Liver (tissue), 8 donors: ENCODE measurements at regions not wholly inside any gene's neighbourhood (a gene's known extent, or its start where the extent isn't known, plus 50 kb on each side); places are given as distances from the start of the nearest gene placed in this dataset.

Experiments used
- DNase-seq: peaks from one replicate; pipeline ENCODE4 v3.0.0-alpha.2; 2017; ENCODE audit warnings: low spot score
- H3K27ac ChIP-seq, 2 donors: one replicate each; pipeline ENCODE4 v1.7.0; 2013; ENCODE audit warnings: inconsistent platforms in 2 of 2, low read length in 2 of 2, control low read depth in 1 of 2, low read depth in 1 of 2, mild to moderate bottlenecking in 1 of 2
- H3K27me3 ChIP-seq, 4 donors: one replicate each; pipeline versions ENCODE4 v1.6.1 to v1.7.0; 2013; ENCODE audit warnings: low read length in 3 of 4, inconsistent platforms in 1 of 4, mild to moderate bottlenecking in 1 of 4, moderate library complexity in 1 of 4; ENCODE audit not compliant: control insufficient read depth in 4 of 4, insufficient read depth in 4 of 4
- H3K36me3 ChIP-seq, 4 donors: one replicate each; pipeline versions ENCODE4 v1.6.1 to v1.7.0; 2013; ENCODE audit warnings: low read length in 3 of 4, mild to moderate bottlenecking in 3 of 4, low read depth in 1 of 4, moderate library complexity in 1 of 4; ENCODE audit not compliant: control insufficient read depth in 4 of 4, insufficient read depth in 3 of 4
- H3K4me1 ChIP-seq, 4 donors: one replicate each; pipeline versions ENCODE4 v1.6.1 to v1.7.0; 2013; ENCODE audit warnings: low read length in 3 of 4, mild to moderate bottlenecking in 3 of 4, moderate library complexity in 1 of 4; ENCODE audit not compliant: control insufficient read depth in 4 of 4, insufficient read depth in 4 of 4
- H3K4me3 ChIP-seq, 3 donors: one replicate each; pipeline versions ENCODE4 v1.6.1 to v1.7.0; 2013; ENCODE audit warnings: low read length in 3 of 3, control low read depth in 1 of 3, low read depth in 1 of 3, mild to moderate bottlenecking in 1 of 3
- H3K9ac ChIP-seq, 2 donors: one replicate each; pipeline ENCODE4 v1.7.0; 2013; ENCODE audit warnings: low read length in 2 of 2, mild to moderate bottlenecking in 2 of 2, moderate library complexity in 2 of 2, control low read depth in 1 of 2, low read depth in 1 of 2
- H3K9me3 ChIP-seq, 4 donors: one replicate each; pipeline versions ENCODE4 v1.6.1 to v1.7.0; 2013; ENCODE audit warnings: low read length in 3 of 4; ENCODE audit not compliant: control insufficient read depth in 4 of 4
- ATF3 ChIP-seq: IDR thresholded peaks from 2 replicates; pipeline ENCODE4 v1.6.1; 2016; ENCODE audit warnings: antibody characterized with exemption
- CTCF ChIP-seq: fragments of 150-350 bp; IDR thresholded peaks from 2 replicates; pipeline ENCODE4 v1.5.1; 2017; ENCODE audit warnings: improper control_type of control experiment, low read depth, low read length; ENCODE audit not compliant: missing input control
- EGR1 ChIP-seq, 2 donors: IDR thresholded peaks; 2 replicates each; pipeline ENCODE4 v1.6.1; 2016 to 2018; ENCODE audit warnings: antibody characterized with exemption in 2 of 2, low read depth in 2 of 2
- FOXA1 ChIP-seq: IDR thresholded peaks from 2 replicates; pipeline ENCODE4 v1.6.1; 2016; ENCODE audit warnings: antibody characterized with exemption
- FOXA2 ChIP-seq: IDR thresholded peaks from 2 replicates; pipeline ENCODE4 v1.6.1; 2016; ENCODE audit warnings: antibody characterized with exemption
- GABPA ChIP-seq, 2 donors: IDR thresholded peaks in 1 of 2; conservative IDR thresholded peaks in 1 of 2; 2 replicates each; pipeline ENCODE4 v1.6.1; 2016; ENCODE audit warnings: antibody characterized with exemption in 2 of 2, mild to moderate bottlenecking in 1 of 2, moderate library complexity in 1 of 2
- HNF4A ChIP-seq, 2 donors: conservative IDR thresholded peaks; 2 replicates each; pipeline ENCODE4 v1.6.1; 2016; ENCODE audit warnings: antibody characterized with exemption in 2 of 2, mild to moderate bottlenecking in 2 of 2
- HNF4G ChIP-seq: IDR thresholded peaks from 2 replicates; pipeline ENCODE4 v1.6.1; 2016; ENCODE audit warnings: antibody characterized with exemption
- JUND ChIP-seq, 2 donors: IDR thresholded peaks; 2 replicates each; pipeline ENCODE4 v1.6.1; 2016; ENCODE audit warnings: antibody characterized with exemption in 2 of 2
- MAX ChIP-seq: IDR thresholded peaks from 2 replicates; pipeline ENCODE4 v1.6.1; 2016; ENCODE audit warnings: antibody characterized with exemption
- NR2F2 ChIP-seq: IDR thresholded peaks from 2 replicates; pipeline ENCODE4 v1.6.1; 2016; ENCODE audit warnings: antibody characterized with exemption
- RAD21 ChIP-seq, 2 donors: IDR thresholded peaks; 2 replicates each; pipeline ENCODE4 v1.6.1; 2016; ENCODE audit warnings: antibody characterized with exemption in 2 of 2, mild to moderate bottlenecking in 2 of 2
- REST ChIP-seq: IDR thresholded peaks from 2 replicates; pipeline ENCODE4 v1.6.1; 2016; ENCODE audit warnings: antibody characterized with exemption, mild to moderate bottlenecking
- RXRA ChIP-seq, 2 donors: IDR thresholded peaks; 2 replicates each; pipeline ENCODE4 v1.6.1; 2017 to 2018; ENCODE audit warnings: antibody characterized with exemption in 2 of 2, mild to moderate bottlenecking in 1 of 2
- SP1 ChIP-seq: IDR thresholded peaks from 2 replicates; pipeline ENCODE4 v1.6.1; 2018; ENCODE audit warnings: antibody characterized with exemption, mild to moderate bottlenecking
- TAF1 ChIP-seq: conservative IDR thresholded peaks from 2 replicates; pipeline ENCODE4 v1.6.1; 2016; ENCODE audit warnings: antibody characterized with exemption, mild to moderate bottlenecking
- YY1 ChIP-seq: IDR thresholded peaks from 2 replicates; pipeline ENCODE4 v1.6.1; 2016; ENCODE audit warnings: antibody characterized with exemption, mild to moderate bottlenecking
- ZBTB33 ChIP-seq: IDR thresholded peaks from 2 replicates; pipeline ENCODE4 v1.6.1; 2016; ENCODE audit warnings: antibody characterized with exemption
- WGBS: extraction: QIAGEN DNeasy Blood & Tissue Kit; methylation state at CpG from one replicate; pipeline ENCODE4 v1.1.7; 2013; 5-methylcytosine and 5-hydroxymethylcytosine counted together
- donor health status: healthy.
- donor health status: healthy.
- donor health status: healthy.
- donor health status: healthy.
- donor health status: healthy.

GRCh38 chr2:149899390-149899789 is 311.8 kb upstream of the MMADHC start:
- Histone ChIP-seq H3K36me3 (no peaks in the 10 kb centered on the region), H3K4me3 (no peak overlapping the region), H3K27ac (no peak overlapping the region), H3K4me1 (peaks cover 0 to 8% (median 5%) of the 10 kb centered on the region in 4 donors), H3K9me3 (no peaks in the 10 kb centered on the region), H3K27me3 (no peaks in the 10 kb centered on the region), H3K9ac (no peak overlapping the region)
- 94% methylated on average over 2 of the region's 2 CpGs for WGBS
- TF ChIP-seq SP1 (no peak), YY1 (no peak), CTCF (no peak), HNF4A (conservative IDR thresholded peaks at IDR 0.05) (no peak), HNF4G (no peak), TAF1 (no peak), NR2F2 (no peak), ZBTB33 (no peak), GABPA (IDR thresholded peaks at IDR 0.05 in 1 of 2, conservative IDR thresholded peaks at IDR 0.05 in 1 of 2) (no peak), FOXA2 (no peak), ATF3 (no peak), EGR1 (IDR thresholded peaks at IDR 0.05; ENCODE audit: low read depth in 2 of 2) (no peak), RAD21 (IDR thresholded peaks at IDR 0.05) (no peak), RXRA (IDR thresholded peaks at IDR 0.05) (no peak), JUND (IDR thresholded peaks at IDR 0.05) (no peak), FOXA1 (no peak), REST (no peak), MAX (no peak)
- DNase-seq = no peak

- no peak overlapping the region for H3K9ac ChIP-seq
- H3K4me1 ChIP-seq = peaks cover 2 to 11% (median 7%) of the 10 kb centered on the region in 4 donors
- H3K27me3 ChIP-seq = no peaks in the 10 kb centered on the region
- H3K36me3 ChIP-seq = no peaks in the 10 kb centered on the region
- H3K9me3 ChIP-seq = no peaks in the 10 kb centered on the region
- H3K27ac ChIP-seq = no peak overlapping the region
- 87% methylated on average over 5 of the region's 5 CpGs for WGBS
- DNase-seq = no peak
- H3K4me3 ChIP-seq = no peak overlapping the region
- TF ChIP-seq YY1 (no peak), ZBTB33 (no peak), SP1 (no peak), EGR1 (IDR thresholded peaks at IDR 0.05; ENCODE audit: low read depth in 2 of 2) (no peak), FOXA1 (no peak), RAD21 (IDR thresholded peaks at IDR 0.05) (no peak), FOXA2 (no peak), CTCF (no peak), HNF4G (no peak), GABPA (IDR thresholded peaks at IDR 0.05 in 1 of 2, conservative IDR thresholded peaks at IDR 0.05 in 1 of 2) (no peak), NR2F2 (no peak), TAF1 (no peak)
Measured at GRCh38 chr2:149894760-149895159, 307.2 kb upstream of the MMADHC start.
